GM23338 (cell line): ENCODE measurements at regions not wholly inside any gene's neighbourhood (a gene's known extent, or its start where the extent isn't known, plus 50 kb on each side); places are given as distances from the start of the nearest gene placed in this dataset.

Experiments
- EZH2 ChIP-seq: fragments of 200-600 bp; sonication (generic); IDR thresholded peaks from one replicate; pipeline ENCODE4 v1.8.0; 2017; ENCODE audit warnings: antibody characterized with exemption, mild to moderate bottlenecking, low read depth; ENCODE audit not compliant: unreplicated experiment
- EZH2phosphoT487 ChIP-seq: fragments of 200-600 bp; sonication (generic); IDR thresholded peaks from one replicate; pipeline ENCODE4 v1.8.1; 2018; ENCODE audit warnings: antibody characterized with exemption; ENCODE audit not compliant: unreplicated experiment
- TF ChIP-seq, protein P1 (sequence below), 2 experiments: fragments of 200-600 bp in 1 of 2; sonication (generic) in 1 of 2; conservative IDR thresholded peaks; 2 replicates each; pipeline versions ENCODE4 v1.5.1 to v1.6.1; 2016 to 2017; ENCODE audit warnings: antibody characterized with exemption in 2 of 2, low read depth in 2 of 2, mild to moderate bottlenecking in 2 of 2, moderate library complexity in 1 of 2
- TF ChIP-seq, protein P2 (sequence below): IDR thresholded peaks from 2 replicates; pipeline ENCODE4 v1.6.1; 2016; ENCODE audit warnings: antibody characterized with exemption

DNA sequence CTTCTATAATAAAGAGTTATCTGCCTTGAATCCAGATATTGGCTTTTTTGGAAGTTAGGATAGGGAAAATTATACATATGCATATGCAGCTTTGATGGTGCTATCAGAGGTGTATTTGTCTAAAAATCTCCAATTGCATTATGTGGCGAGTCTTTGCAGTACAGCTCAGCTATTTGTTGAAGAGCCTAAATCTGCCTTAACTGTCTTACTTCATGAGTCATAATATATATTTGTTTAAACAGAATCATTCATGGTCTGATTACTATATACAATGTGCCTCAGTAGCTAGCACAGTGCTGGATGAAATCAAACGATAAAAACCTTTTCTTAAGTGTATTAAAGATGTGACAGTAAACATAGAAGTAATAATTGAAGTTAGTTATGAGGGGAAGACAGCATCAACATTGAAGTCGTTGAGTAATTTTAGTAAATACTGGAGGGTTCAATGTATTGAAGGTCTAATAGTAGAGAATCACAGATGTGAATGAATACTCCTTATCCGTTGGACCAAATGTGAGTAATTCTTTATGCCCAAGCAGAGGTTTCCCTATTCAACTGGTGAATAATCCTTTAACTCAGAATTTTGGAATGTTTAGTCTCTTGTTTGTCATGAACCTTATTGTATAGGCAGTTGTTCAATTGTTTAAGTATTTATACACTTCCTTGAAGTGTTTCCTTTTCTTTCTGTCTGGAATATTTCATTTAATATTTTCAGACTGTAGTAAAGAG, 74.8 kb upstream of the NAALADL2 start:
- TF ChIP-seq, protein P1, sequence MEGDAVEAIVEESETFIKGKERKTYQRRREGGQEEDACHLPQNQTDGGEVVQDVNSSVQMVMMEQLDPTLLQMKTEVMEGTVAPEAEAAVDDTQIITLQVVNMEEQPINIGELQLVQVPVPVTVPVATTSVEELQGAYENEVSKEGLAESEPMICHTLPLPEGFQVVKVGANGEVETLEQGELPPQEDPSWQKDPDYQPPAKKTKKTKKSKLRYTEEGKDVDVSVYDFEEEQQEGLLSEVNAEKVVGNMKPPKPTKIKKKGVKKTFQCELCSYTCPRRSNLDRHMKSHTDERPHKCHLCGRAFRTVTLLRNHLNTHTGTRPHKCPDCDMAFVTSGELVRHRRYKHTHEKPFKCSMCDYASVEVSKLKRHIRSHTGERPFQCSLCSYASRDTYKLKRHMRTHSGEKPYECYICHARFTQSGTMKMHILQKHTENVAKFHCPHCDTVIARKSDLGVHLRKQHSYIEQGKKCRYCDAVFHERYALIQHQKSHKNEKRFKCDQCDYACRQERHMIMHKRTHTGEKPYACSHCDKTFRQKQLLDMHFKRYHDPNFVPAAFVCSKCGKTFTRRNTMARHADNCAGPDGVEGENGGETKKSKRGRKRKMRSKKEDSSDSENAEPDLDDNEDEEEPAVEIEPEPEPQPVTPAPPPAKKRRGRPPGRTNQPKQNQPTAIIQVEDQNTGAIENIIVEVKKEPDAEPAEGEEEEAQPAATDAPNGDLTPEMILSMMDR (conservative IDR thresholded peaks at IDR 0.05; ENCODE audit: low read depth in 2 of 2), result no peak
- TF ChIP-seq EZH2 (no peak), EZH2phosphoT487 (no peak)
- TF ChIP-seq, protein P2, sequence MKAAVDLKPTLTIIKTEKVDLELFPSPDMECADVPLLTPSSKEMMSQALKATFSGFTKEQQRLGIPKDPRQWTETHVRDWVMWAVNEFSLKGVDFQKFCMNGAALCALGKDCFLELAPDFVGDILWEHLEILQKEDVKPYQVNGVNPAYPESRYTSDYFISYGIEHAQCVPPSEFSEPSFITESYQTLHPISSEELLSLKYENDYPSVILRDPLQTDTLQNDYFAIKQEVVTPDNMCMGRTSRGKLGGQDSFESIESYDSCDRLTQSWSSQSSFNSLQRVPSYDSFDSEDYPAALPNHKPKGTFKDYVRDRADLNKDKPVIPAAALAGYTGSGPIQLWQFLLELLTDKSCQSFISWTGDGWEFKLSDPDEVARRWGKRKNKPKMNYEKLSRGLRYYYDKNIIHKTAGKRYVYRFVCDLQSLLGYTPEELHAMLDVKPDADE, result no peak
